Inflammatory macrophage treated with lipopolysaccharide for 1 hour (primary cell): ENCODE measurements at regions not wholly inside any gene's neighbourhood (a gene's known extent, or its start where the extent isn't known, plus 50 kb on each side); places are given as distances from the start of the nearest gene placed in this dataset.
"Not testable (repeated sequence)": the region's sequence is repeated elsewhere in the genome, so short reads cannot be mapped to it uniquely, and the experiment has no call there.

Source experiments
- DNase-seq, 2 donors: peaks; one replicate each; pipeline ENCODE4 v3.0.0-alpha.2; 2020 to 2022

DNA sequence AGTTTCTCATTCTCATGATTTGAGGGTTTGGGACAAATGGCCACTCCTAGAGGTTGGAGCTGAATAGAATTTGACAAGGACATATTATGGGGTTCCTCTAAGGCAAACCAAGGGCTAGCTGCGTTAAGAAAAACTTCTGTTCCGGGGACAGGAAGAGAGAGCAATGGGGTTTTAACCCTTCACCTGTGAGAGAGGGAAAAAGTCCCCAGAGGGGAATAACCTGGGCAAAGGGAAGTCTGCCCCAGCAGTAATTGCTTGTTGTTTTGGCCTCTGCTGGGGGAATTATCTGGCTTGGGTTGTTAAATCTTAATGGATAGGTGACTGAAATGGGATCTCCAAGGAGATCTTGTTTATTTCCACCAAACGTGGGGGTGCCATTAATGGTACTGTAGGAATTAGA, 110.1 kb upstream of the MOCS2 start:
- DNase-seq, result no peak

DNA sequence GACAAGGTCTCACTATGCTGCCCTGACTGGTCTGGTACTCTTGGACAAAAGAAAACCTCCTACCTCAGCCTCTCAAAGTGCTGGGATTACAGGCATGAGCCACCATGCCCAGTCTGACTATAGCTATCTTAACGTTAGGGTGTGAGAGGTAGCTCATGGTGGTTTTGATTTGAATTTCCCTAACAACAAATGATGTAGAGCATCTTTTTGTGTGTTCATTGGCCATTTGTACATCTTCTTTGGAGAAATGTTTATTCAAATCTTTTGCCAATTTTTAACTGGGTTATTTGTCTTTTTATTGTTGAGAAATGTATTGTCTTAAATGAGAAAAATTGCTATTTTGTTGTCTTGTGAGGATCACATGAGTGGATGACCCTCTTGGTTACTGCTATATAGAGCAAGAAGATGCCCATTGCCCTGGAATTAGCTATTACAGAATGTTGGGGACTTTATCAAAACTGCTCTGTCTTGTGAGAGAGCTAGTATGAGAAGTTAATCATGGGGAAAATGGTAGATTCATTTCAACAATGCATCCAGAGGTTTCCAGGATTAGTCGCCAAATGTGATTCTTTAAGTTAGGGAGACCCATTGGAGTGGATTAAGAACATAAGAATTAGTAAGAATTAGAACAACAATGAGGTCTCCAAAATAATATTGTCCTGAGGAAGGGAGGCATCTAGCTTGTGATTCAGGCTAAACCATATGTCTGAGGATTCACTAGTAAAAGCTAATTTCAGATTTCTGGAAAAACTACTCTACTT, 124.3 kb upstream of the MOCS2 start:
- no peak for DNase-seq

DNA sequence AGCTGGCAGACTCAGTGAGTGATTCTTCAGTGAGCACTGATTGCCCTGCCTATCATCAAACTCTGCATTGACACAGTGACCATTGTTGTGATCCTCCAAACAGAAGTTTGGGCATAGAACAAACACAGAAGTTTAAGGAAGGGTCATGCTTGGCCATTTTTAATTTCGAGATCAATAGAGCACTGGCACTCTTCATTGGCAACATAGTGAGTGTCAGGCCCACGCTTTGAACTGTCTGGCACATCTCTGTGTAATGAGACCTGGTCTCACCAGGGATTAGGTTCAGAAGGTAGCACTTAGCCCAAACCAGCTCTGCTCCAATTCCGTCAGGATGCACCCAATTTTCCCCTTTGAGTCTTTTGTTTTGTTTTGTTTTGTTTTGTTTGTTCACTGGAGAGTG, 127.1 kb upstream of the MOCS2 start:
- no peak for DNase-seq

DNA sequence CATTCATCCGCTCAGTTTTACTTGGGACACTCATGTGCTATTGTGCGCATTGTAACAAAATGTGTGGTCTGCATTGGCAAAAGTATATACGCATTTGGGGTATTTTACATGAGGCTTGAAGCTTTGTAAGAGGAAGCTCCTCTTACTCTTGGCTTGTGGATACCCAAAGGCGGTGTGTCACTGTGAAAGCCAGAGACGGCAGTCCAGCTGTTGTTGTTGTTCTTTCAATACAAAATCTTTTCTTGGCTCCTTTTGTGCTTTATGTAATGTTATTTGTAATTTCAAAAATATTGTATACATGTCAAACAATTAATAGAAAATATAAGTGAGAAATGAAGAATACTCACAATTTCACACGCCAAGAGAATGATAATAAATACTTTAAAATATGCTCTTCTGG, 128.3 kb upstream of the MOCS2 start:
- no peak for DNase-seq

DNA sequence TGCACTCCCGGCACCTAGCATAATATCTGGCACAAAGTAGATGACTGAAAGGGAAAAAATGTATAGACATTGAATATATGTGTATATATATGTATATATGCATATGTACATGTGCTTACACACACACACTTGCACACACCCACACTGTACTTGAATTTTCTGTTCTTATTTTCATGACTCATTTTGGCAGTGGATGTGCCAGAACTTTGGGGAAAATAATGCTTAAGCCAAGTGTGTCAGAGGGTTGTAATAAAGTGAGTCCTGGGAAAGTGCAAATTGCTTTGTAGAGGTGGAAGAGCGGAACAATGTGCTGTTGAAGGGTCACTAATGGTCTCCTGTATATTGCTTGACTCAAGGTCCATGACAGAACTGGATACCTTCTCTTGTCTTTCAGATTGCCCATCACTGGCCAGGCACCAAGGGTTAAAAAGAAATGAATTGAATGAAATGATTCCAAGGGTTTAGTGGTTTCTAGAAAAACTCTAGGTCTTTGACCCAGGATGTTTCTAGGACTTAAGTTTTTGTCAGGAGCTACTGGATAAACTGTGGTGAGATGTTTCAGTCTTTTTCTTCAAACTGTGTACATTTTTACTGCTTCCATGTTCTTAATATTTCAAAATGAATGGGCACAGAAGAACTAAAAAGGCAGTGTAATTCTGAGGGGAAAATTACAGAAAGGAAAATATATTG, 129.9 kb upstream of the MOCS2 start:
- no peak for DNase-seq

DNA sequence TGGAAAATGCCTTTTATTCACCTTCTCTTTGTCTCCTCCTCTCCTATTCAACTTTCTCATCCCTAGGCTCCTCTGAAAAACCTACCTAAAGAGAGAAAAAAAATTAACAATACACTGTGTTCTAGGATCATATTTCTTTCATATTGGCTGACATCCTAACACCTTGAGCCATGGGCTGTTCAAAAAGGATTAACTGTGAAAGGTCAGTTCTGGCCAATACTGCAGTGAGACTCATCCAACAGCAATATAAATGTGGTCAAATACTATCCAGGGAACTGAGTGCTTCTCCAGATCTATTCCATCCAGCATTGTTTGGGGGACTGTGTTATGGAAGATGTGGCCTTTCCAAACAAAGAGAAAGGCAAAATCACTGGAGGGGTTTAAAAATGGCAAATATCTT, 131.1 kb upstream of the MOCS2 start:
- DNase-seq, result no peak

DNA sequence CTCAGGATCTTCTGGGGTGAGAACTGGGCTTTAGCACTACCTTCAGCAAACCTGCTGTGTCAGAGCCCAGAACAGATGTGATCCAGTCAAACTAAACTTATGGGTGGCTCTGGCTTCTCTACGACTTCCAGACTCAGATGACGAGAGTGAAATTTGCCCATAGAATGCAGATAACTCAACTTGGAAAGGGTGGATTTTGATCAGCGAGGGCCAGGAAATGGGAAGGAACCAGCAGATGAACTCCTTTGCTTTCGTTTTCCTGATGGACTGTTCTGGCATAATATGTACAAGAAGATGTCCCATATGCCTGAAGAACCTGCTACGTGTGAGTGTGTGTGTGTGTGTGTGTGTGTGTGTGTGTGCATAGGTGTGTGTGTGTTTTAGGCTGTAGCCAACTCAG, 132.0 kb upstream of the MOCS2 start:
- no peak for DNase-seq

DNA sequence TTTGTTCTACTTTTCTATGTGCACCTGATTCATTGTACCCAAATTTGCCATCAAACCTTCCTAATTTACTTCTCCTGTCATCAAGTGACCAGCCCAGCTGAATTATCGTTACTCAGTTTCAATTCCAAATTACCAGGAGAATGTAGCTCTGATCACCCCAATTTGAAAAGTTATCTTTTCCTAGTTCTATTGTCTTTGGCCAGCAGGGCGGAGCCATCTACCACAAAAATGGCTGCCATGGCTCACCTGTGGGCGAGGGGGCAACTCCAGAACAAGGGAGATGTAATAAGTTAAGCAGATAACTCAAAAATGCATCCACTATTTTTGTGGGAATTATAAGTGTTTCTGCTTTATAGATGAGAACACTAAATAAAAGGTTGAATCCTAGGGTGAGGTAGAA, 133.8 kb upstream of the MOCS2 start:
- no peak for DNase-seq

DNA sequence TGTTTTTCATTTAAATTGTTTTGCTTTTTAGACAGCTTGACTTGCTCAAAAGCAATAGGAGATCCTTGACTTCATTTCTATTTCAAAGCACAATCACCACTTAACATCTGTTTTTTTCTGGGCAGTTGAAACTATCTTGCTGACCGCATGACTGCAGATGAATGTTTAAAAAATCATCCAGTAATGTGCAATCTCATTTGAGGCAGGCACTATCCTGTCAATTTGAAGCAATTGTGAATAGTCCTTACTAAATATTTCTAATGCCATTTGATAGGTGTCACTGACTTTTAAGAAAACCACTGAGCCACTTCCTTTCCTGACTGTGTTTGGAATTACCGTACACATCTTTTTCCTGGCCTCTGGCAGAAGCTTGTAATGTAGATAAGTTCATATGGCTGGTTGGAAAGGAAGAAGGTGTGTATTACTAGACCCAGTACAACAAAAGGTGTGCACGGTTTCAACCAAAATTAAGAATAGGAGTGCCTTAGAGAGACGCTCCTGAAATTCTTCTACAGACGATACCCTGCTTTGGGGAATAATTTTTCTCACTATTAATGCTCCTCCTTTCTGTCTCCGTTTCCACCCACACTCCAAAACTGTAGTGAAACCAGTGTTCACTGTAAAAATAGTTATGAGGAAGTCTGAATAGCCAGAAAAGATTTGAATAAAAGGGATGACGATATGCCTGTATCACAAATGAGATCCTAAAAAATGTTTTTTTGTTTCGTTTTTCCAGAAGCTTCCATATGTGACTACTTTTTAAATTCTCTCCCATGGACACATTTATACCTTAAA, 136.7 kb upstream of the MOCS2 start:
- peak; percentile 9 to 17 for DNase-seq

DNA sequence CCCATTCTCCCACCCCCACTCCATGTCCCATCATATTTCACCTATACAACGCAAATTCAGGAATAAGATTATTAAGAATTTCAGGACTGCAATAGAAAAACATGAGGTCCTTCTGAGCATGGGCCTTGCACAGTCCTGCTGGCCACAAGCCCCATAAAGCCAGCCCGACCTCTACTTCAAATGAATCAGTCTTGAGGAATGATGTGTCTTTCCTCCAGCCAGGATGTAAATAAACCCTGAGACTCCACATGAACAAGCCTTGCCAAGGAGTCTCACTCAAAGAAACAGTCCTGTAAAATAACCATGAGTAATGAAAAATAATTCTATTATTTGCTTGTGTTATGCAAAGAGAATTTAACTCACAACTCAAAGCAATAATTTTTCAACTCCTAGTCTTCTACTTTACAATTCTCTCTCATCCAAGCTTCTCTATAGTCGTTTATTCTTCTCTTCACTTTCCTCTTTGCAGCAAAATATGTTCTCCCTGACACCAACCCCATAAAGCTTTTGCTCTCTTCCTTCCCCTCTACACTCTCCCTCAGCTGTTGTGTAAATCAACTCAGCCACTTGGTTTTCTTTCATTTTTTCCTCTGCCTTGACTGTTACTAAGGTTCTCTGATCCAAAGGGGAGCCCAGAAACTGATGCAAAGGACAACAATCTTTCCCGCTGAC, 140.1 kb upstream of the MOCS2 start:
- DNase-seq, result no peak

DNA sequence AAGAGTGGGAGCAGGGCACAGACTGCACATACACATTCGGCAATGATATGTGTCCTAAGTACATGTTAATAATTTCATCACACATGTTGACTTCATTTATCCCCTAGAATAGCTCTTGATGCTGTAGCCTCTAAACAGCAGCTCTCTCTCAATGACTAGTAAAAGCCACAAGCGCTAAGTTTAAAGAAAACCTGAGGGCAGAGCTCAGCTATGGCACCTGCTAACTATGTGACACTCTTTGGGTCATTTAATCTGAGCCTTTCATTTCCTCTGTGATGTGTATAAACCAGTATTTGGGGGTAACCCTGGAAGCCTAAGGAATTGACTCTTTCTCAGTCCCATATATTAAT, 140.6 kb upstream of the MOCS2 start:
- DNase-seq, result no peak

DNA sequence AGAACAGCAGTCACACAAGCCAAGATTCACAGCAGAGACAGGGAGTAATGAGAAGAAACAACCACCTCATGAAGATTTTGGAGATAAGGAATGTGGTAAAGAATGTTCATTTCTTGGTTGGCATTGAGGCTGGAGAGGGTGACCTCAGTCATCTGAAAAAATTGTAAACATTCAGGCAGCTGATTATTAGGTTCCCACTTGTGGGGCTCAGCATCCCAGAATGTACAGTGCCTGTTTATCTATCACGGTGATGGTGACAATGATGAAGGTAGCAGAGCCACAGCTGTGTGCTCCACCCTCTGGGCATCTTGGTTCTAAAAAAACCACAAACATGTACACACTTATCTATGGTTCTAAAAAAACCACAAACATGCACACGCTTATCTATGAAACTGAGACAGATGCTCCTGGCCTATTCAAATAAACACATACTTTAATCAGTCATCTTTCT, 143.9 kb upstream of the MOCS2 start:
- no peak for DNase-seq

DNA sequence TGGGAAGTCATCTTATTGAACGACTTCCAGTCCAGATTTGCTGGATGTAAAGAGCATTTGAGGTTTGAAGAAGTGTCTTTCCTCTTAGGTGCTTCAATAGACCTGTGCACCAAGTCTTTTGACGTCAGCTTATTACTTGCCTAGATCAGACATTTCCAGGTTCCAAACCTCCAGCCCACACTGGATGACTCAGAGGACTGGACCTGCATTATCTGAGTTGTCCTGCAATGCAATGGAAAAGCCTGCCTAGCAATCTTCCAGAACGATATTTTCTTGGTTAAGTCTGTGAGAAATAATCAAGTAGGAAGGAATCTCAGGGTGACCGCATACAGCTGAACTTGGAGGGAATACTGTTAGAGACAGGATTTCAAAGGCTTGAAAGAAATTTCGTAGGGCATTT, 147.2 kb upstream of the MOCS2 start:
- DNase-seq, result no peak

DNA sequence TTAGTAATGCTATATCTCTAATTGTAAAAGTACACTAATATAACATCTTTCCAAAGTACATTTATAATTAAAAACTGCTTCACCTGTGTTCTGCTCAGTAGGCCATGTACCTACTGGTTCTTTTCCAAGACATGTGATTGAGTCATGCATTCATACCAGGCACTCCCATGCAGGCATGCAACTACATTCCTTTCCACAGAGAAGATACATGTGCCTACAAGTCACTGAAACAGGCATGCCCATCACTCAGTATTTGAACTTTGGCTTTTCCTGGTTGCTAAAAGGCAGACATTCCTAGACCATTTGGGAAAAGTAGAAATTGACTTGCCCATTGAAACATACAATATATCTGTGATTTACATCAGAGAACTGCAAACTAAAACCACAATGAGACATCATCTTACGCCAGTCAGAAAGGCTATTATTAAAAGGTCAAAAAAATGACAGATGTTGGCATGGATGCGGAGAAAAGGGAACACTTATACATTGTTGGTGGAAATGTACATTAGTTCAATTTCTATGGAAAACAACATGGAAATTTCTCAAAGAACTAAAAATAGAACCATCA, 148.3 kb upstream of the MOCS2 start:
- no peak for DNase-seq

DNA sequence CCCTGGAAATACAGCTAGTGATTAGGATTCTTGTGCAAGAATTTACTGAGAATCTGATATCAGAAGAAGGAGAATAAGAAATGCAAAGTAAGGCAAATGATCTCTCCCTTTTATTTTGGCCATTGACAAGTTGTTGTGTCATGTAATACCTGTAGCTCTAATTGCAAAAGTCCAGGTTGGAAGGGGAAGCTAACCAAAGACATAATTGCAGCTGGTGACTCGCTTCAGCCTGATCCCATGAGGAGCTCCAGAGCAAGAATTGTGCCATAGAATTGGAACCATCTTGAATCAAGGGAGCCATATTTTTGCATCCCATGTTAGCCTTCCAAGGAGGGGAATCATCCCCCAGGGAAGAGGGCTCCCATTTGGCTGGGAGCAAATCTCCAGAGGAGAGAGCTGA, 149.6 kb upstream of the MOCS2 start:
- DNase-seq, result no peak

DNA sequence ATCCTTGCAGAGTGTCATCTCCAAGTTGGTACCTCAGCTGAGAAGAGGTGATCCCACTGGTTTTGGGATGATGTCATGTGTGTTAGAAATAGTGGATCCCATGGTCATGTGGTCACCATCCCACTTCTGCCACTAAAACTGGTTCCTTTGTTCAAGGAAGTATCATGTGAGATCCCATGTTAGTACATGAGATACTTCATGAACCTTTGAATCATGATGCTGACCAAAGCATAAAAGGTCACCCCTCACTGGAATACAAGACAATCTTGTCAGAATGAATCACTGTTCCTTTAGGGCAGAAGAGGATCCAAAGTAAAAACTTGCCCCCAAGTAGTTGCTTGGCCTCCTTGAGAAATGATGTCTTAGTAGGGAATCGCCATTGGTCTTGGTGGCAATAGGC, 150.9 kb upstream of the MOCS2 start:
- no peak for DNase-seq

DNA sequence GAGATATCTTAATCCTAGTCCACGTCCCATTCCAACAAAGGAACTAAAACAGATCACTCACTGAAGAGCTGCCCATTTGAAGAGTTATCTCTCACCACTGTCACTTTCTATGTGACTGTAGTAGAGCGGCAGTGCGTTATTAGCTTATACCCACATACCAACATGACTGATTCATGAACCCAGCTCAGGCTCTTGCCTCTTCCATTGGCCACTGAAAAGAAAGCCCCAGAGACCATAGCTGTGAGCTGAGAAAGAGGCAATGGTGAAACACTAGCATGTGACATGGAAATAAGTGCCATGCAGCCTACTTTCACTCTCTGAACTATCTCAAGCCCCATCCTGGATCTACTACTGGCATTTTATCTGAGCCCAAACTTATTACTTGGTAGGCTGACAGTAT, 151.7 kb upstream of the MOCS2 start:
- no peak for DNase-seq

DNA sequence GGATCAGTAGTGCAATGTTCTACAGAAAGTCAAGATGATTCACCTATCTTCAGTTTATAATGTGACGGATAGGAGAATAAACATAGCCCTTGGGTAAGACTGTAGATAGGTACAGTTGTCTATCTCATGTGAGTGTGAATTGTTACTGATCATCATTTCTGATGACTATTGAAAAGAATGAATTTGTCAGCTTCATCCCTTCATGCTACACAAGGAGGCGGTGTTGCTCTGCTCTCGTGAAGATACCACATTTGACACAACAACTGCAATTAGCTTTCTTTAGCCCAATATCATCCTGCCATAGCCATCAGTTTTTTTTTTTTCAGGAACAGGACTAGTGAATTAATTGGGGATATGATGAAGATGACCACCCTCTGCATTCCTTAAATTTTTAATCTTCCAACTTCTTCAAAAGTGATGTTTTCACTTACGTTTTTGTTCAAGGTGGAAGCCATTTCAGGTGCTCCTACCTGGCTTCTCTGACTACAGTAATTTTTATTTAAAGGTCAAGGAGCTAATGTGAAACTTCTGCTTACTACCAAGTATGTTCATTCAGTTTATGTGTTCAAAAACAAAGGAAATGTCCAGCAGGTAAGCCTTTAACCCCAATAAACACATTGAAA, 152.9 kb upstream of the MOCS2 start:
- DNase-seq, result peak in 1 of 2 donors; percentile 9

DNA sequence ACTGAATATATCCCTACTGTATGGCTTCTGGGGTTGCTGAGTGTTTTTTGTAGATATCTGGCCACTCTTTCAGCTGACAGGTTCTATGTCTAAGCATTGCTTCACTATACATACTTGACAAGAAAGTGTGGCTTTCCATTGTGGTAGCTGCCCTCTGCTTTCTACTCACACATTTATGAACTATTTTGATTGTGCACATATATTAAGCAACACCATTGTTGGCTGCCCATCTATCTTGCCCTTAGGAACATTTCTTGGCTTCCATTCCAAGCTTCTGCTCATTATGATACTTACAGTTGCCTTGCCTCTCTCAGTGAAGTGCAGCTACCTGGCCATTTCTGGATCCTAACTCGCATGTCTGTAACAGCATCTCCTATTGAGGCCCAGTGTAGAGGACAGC, 153.6 kb upstream of the MOCS2 start:
- DNase-seq, result no peak

DNA sequence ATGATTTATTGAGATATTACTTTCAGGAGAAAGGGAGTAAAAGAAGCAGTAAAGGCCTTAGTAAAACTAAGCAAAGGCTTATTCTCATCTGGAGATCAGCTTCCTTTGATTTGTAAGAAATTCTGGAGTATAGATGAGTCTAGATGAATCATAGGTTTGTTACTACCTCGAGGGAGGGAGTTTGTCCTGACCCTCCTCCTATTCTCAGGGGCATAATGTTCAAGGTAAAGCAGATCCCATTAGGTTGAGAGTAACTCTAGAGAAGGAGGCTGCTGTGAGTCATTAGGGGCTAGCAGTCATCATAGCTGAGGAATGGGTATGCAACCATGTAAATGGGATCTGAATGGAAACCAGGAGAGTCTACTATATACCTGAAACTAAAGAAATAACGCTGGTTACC, 155.5 kb upstream of the MOCS2 start:
- DNase-seq, result no peak

DNA sequence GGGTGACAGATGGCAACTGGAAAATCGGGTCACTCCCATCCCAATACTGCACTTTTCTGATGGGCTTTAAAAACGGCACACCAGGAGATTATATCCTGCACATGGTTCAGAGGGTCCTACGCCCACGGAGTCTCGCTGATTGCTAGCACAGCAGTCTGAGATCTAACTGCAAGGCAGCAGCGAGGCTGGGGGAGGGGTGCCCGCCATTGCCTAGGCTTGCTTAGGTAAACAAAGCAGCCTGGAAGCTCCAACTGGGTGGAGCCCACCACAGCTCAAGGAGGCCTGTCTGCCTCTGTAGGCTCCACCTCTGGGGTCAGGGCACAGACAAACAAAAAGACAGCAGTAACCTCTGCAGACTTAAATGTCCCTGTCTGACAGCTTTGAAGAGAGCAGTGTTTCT, 158.7 kb upstream of the MOCS2 start:
- not testable (repeated sequence) for DNase-seq

DNA sequence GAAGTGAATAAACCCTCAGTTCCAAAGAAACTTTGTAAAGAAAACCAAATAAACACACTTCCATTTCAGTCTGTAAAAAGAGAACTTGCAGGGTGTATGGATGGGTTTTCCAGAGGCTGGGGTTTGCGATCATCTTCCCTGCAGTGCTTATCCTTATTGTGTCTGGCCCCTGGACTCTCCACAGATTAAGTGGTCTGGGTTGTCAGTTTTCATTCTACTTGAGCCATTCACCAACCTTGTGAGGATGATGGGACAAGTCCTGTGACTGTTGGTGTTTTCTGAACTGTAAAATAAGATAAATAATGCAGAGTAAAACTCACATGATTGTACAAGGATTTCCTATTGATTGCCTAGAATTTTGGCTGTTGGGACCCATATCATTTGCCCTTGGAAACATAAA, 166.1 kb upstream of the MOCS2 start:
- DNase-seq, result no peak

DNA sequence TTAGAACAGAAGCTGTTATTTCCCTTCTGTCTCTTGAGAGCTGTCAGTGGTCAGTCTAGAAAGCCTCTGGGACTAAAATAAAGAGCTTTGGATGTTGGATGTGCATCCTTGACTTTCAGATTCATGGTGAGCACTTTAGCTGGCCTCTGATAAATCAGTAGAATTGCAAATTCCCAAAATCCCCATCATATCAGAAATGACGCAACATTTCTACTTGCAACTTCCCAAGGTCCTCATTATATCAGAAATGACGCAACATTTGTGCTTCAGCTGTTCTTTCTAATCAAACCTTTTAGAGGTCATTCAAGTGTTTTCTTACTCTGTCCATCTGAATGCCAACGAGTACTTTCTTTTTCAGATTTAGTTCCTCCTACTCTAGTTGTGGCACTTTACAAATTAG, 167.3 kb upstream of the MOCS2 start:
- DNase-seq, result no peak
